ENCODE measurements at regions not wholly inside any gene's neighbourhood (a gene's known extent, or its start where the extent isn't known, plus 50 kb on each side); places are given as distances from the start of the nearest gene placed in this dataset.
"Not testable (repeated sequence)": the region's sequence is repeated elsewhere in the genome, so short reads cannot be mapped to it uniquely, and the experiment has no call there.

DNA sequence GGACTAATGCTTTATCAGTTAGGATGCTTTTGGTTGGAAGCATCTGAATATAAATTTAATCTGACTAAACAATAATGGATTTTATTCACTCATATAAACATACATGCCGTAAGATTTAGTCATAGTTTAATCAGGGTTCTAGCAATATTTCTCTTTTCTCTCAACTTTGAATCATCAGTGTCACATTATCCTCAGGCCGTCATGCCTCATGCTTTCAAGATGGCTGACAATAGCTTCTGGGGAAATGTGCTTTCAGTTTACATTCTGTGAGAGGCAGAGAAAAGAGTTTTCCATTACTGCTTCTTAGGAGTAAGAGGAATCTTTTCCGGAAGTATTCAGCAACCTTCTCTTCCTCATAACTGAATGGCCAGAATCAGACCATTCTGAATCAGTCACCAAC is 162.2 kb downstream of the GJA1 start:
- Mint-ChIP-seq H3K27me3 (ENCODE audit: low read depth) (no peaks in the 10 kb centered on the region), H3K27ac (no peak overlapping the region), H3K4me1 (peaks cover 3 to 5% of the 10 kb centered on the region in 2 experiments; a peak in 3 of 4 replicates), H3K36me3 (ENCODE audit: insufficient read depth in 1 of 3, low read depth in 3 of 3) (no peaks in the 10 kb centered on the region; a peak in 1 of 7 replicates), H3K4me3 (no peak overlapping the region), H3K9me3 (no peaks in the 10 kb centered on the region)
- Histone ChIP-seq H3K79me1 (ENCODE audit: insufficient read depth, low read depth, low read length, poor library complexity, severe bottlenecking) (no peaks in the 10 kb centered on the region), H2BK120ac (ENCODE audit: low read depth, low read length, poor library complexity, severe bottlenecking) (no peak overlapping the region), H3K23ac (ENCODE audit: insufficient read length, low read depth, low read length) (no peak overlapping the region), H3K4me1 (ENCODE audit: insufficient read depth, low read length) (no peaks in the 10 kb centered on the region), H2BK20ac (ENCODE audit: low read depth, low read length, poor library complexity, severe bottlenecking) (no peak overlapping the region), H4K8ac (replicated peaks; ENCODE audit: insufficient read length, low read depth, low read length) (no peak overlapping the region), H3K27me3 (ENCODE audit: insufficient read depth, low read length) (no peaks in the 10 kb centered on the region), H3T11ph (ENCODE audit: low read length) (no peak overlapping the region), H3K4ac (ENCODE audit: low read depth, low read length) (no peak overlapping the region), H2BK15ac (ENCODE audit: low read depth, low read length) (no peak overlapping the region), H3K18ac (ENCODE audit: insufficient read length, low read depth, low read length) (no peak overlapping the region), H4K5ac (ENCODE audit: insufficient read length, low read depth, low read length) (no peak overlapping the region), H2AFZ (ENCODE audit: low read length) (no peak overlapping the region), H3K4me2 (ENCODE audit: insufficient read depth, insufficient read length, low read length) (no peak overlapping the region), H3K27ac (ENCODE audit: insufficient read length, low read depth, low read length) (no peak overlapping the region), H3K9me3 (ENCODE audit: control insufficient read depth, low read depth, low read length) (no peaks in the 10 kb centered on the region), H3K23me2 (ENCODE audit: insufficient read length, low read depth, low read length, poor library complexity, severe bottlenecking) (no peaks in the 10 kb centered on the region), H3K14ac (ENCODE audit: insufficient read depth, low read length) (no peak overlapping the region), H4K91ac (ENCODE audit: insufficient read length, low read depth, low read length) (no peak overlapping the region), H3K9ac (ENCODE audit: extremely low read depth, insufficient read length, low read length) (no peak overlapping the region), H3K56ac (ENCODE audit: insufficient read length, low read depth, low read length) (no peak overlapping the region), H2BK12ac (ENCODE audit: insufficient read length, low read depth, low read length) (no peak overlapping the region), H4K20me1 (ENCODE audit: control insufficient read depth, insufficient read depth, insufficient read length) (no peaks in the 10 kb centered on the region), H2AK5ac (ENCODE audit: insufficient read length, low read length) (no peak overlapping the region), H2BK5ac (ENCODE audit: insufficient read length, low read length) (no peak overlapping the region), H3K79me2 (ENCODE audit: insufficient read depth, low read length) (no peaks in the 10 kb centered on the region)
- no peak for DNase-seq
- WGBS (ENCODE audit: extremely low coverage, insufficient read length, low lambda C conversion rate), result no CpG with 5 or more reads among the region's 3 CpGs
- TF ChIP-seq, protein P1, sequence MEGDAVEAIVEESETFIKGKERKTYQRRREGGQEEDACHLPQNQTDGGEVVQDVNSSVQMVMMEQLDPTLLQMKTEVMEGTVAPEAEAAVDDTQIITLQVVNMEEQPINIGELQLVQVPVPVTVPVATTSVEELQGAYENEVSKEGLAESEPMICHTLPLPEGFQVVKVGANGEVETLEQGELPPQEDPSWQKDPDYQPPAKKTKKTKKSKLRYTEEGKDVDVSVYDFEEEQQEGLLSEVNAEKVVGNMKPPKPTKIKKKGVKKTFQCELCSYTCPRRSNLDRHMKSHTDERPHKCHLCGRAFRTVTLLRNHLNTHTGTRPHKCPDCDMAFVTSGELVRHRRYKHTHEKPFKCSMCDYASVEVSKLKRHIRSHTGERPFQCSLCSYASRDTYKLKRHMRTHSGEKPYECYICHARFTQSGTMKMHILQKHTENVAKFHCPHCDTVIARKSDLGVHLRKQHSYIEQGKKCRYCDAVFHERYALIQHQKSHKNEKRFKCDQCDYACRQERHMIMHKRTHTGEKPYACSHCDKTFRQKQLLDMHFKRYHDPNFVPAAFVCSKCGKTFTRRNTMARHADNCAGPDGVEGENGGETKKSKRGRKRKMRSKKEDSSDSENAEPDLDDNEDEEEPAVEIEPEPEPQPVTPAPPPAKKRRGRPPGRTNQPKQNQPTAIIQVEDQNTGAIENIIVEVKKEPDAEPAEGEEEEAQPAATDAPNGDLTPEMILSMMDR (conservative IDR thresholded peaks at IDR 0.05), result no peak

DNA sequence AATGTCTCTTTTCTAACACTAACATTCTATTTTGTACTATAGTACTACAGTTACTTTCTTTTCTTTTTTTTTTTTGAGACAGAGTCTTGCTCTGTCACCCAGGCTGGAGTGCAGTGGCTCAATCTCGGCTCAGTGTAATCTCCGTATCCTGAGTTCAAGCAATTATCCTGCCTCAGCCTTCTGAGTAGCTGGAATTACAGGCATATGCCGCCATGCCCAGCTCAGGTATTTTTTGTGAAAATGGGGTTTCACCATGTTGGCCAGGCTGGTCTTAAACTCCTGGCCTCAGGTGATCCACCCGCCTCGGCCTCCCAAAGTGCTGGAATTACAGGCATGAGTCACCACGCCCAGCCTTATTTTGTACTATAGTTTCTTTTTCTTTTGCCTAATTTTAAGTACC is 163.9 kb downstream of the GJA1 start:
- H3K36me3 Mint-ChIP-seq (ENCODE audit: insufficient read depth in 1 of 3, low read depth in 3 of 3); H4K5ac ChIP-seq (ENCODE audit: insufficient read length, low read depth, low read length); H3K27me3 ChIP-seq (ENCODE audit: insufficient read depth, low read length); H3K9me3 Mint-ChIP-seq; DNase-seq; H3T11ph ChIP-seq (ENCODE audit: low read length); H2BK5ac ChIP-seq (ENCODE audit: insufficient read length, low read length); H3K9ac ChIP-seq (ENCODE audit: extremely low read depth, insufficient read length, low read length); H2BK12ac ChIP-seq (ENCODE audit: insufficient read length, low read depth, low read length); H3K4ac ChIP-seq (ENCODE audit: low read depth, low read length); H3K9me3 ChIP-seq (ENCODE audit: control insufficient read depth, low read depth, low read length); H4K20me1 ChIP-seq (ENCODE audit: control insufficient read depth, insufficient read depth, insufficient read length); H3K4me2 ChIP-seq (ENCODE audit: insufficient read depth, insufficient read length, low read length); H4K91ac ChIP-seq (ENCODE audit: insufficient read length, low read depth, low read length); H3K79me1 ChIP-seq (ENCODE audit: insufficient read depth, low read depth, low read length, poor library complexity, severe bottlenecking); H3K4me1 Mint-ChIP-seq; H2BK15ac ChIP-seq (ENCODE audit: low read depth, low read length); H3K14ac ChIP-seq (ENCODE audit: insufficient read depth, low read length); H2AFZ ChIP-seq (ENCODE audit: low read length); H3K18ac ChIP-seq (ENCODE audit: insufficient read length, low read depth, low read length); H3K4me1 ChIP-seq (ENCODE audit: insufficient read depth, low read length); H3K56ac ChIP-seq (ENCODE audit: insufficient read length, low read depth, low read length); H2AK5ac ChIP-seq (ENCODE audit: insufficient read length, low read length); H3K27me3 Mint-ChIP-seq (ENCODE audit: low read depth); H3K79me2 ChIP-seq (ENCODE audit: insufficient read depth, low read length); H3K27ac Mint-ChIP-seq; H2BK120ac ChIP-seq (ENCODE audit: low read depth, low read length, poor library complexity, severe bottlenecking); H3K23ac ChIP-seq (ENCODE audit: insufficient read length, low read depth, low read length); H3K4me3 Mint-ChIP-seq; H2BK20ac ChIP-seq (ENCODE audit: low read depth, low read length, poor library complexity, severe bottlenecking); H4K8ac ChIP-seq (replicated peaks; ENCODE audit: insufficient read length, low read depth, low read length); H3K23me2 ChIP-seq (ENCODE audit: insufficient read length, low read depth, low read length, poor library complexity, severe bottlenecking); H3K27ac ChIP-seq (ENCODE audit: insufficient read length, low read depth, low read length): not testable (repeated sequence)
- WGBS (ENCODE audit: extremely low coverage, insufficient read length, low lambda C conversion rate), result no CpG with 5 or more reads among the region's 6 CpGs

All from H9 (cell line).